Esophagus squamous epithelium (tissue), 5 donors: ENCODE measurements at regions not wholly inside any gene's neighbourhood (a gene's known extent, or its start where the extent isn't known, plus 50 kb on each side); places are given as distances from the start of the nearest gene placed in this dataset.

ENCODE experiments used
- DNase-seq: peaks from one replicate; lab custom pipeline; 2025; lab: John Stamatoyannopoulos, UW
- H3K27ac ChIP-seq, 4 donors: fragments of 200-600 bp; sonication (generic); one replicate each; pipeline ENCODE4 v1.5.1; 2016 to 2019; ENCODE audit warnings: mild to moderate bottlenecking in 1 of 4
- H3K27me3 ChIP-seq, 4 donors: fragments of 200-600 bp; sonication (generic); 1 replicate in 3 of 4; 2 replicates in 1 of 4; pipeline versions ENCODE4 v1.5.1 to v1.6.0; 2017 to 2021; ENCODE audit warnings: antibody characterized with exemption in 1 of 4
- H3K36me3 ChIP-seq, 3 donors: fragments of 200-600 bp; sonication (generic); one replicate each; pipeline ENCODE4 v1.5.1; 2016 to 2019
- H3K4me1 ChIP-seq, 3 donors: fragments of 200-600 bp; sonication (generic); one replicate each; pipeline ENCODE4 v1.5.1; 2017 to 2019
- H3K4me3 ChIP-seq, 4 donors: fragments of 200-600 bp; sonication (generic); 1 replicate in 3 of 4; 2 replicates in 1 of 4; pipeline ENCODE4 v1.5.1; 2016 to 2019; ENCODE audit warnings: mild to moderate bottlenecking in 2 of 4, moderate library complexity in 1 of 4
- H3K9me3 ChIP-seq, 3 donors: fragments of 200-600 bp; sonication (generic); one replicate each; pipeline ENCODE4 v1.5.1; 2016 to 2019
- CTCF ChIP-seq, 6 experiments: fragments of 450-650 bp in 4 of 6; fragments of 200-600 bp in 2 of 6; sonication (generic) in 2 of 6; IDR thresholded peaks; one replicate each; pipeline ENCODE4 v1.5.1; 2016 to 2019; ENCODE audit warnings: antibody characterized with exemption in 6 of 6, mild to moderate bottlenecking in 4 of 6, moderate library complexity in 4 of 6
- POLR2A ChIP-seq, 4 donors: fragments of 450-650 bp; IDR thresholded peaks; one replicate each; pipeline ENCODE4 v1.6.1; 2017; ENCODE audit warnings: antibody characterized with exemption in 4 of 4, mild to moderate bottlenecking in 4 of 4, moderate library complexity in 3 of 4
- WGBS, 2 donors: methylation state at CpG; one replicate each; pipeline ENCODE4 v1.1.5; 2018; 5-methylcytosine and 5-hydroxymethylcytosine counted together
- intact Hi-C: fragments of 100-400 bp; cut with DNase I; formaldehyde crosslinking; loops from one replicate; pipeline ENCODE4 v1.15.0; 2022
- donor health status: DM: yes; HTN: yes; CAD: no.

GRCh38 chr14:26709019-26709418 is 111.2 kb upstream of the NOVA1 start:
- no peaks in the 10 kb centered on the region for H3K27me3 ChIP-seq
- no peaks in the 10 kb centered on the region for H3K9me3 ChIP-seq
- no peak for DNase-seq
- no peaks in the 10 kb centered on the region for H3K36me3 ChIP-seq
- TF ChIP-seq POLR2A (IDR thresholded peaks at IDR 0.05) (no peak), CTCF (IDR thresholded peaks at IDR 0.05) (no peak)
- H3K27ac ChIP-seq: no peak overlapping the region
- no peak overlapping the region for H3K4me3 ChIP-seq
- H3K4me1 ChIP-seq: no peaks in the 10 kb centered on the region
- intact Hi-C loops: no loop called here

DNA sequence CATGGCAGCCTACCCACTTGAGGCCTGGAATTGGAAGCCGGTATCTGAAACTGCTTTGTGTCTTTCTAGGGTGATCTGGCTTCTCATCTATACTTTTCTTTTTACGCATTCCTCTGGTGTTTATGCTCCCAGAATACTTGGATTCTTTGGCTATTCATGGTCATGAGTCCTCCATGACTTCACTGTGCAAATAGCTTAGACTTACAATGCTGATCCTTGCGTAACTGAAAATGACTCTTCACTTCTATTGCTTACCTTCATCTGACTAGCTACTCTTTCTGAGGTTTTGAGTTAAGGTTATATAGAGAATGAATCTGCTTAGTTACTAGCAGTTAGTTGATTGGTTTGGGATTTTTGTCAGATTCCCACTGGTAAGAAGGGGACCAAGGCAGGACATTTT is 121.7 kb upstream of the NOVA1 start:
- intact Hi-C loops: no loop called here
- DNase-seq: no peak
- no peak for TF ChIP-seq POLR2A (IDR thresholded peaks at IDR 0.05)
- no peak for TF ChIP-seq CTCF (IDR thresholded peaks at IDR 0.05)

DNA sequence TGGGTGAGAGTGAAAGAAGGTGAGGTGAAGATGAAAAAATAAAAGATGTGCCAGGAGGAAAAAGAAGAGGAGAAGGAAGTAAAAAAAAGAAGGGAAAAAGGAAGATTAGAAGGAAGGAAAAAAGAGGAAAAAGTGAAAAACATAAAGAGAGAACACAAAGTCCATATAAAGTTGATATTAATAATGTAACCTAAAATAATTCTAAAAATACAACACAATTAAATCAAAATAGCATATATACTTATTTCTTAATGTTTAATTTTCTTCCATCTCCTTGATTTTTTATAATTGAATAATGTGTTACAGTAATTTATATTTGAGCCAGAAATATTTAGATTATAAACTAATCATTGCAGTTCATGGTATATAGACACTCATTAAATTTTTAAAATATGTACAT is 124.4 kb upstream of the NOVA1 start:
- DNase-seq: no peak
- intact Hi-C loops: no loop called here
- Histone ChIP-seq H3K4me3 (no peak overlapping the region), H3K36me3 (no peaks in the 10 kb centered on the region), H3K27me3 (no peaks in the 10 kb centered on the region), H3K27ac (no peak overlapping the region), H3K4me1 (no peaks in the 10 kb centered on the region), H3K9me3 (no peaks in the 10 kb centered on the region)
- no peak for TF ChIP-seq CTCF (IDR thresholded peaks at IDR 0.05)
- TF ChIP-seq POLR2A (IDR thresholded peaks at IDR 0.05): no peak

More for the DNA sequence above, 121.7 kb upstream of the NOVA1 start:
- Histone ChIP-seq H3K4me3 (no peak overlapping the region), H3K36me3 (no peaks in the 10 kb centered on the region), H3K27me3 (no peaks in the 10 kb centered on the region), H3K27ac (no peak overlapping the region), H3K4me1 (no peaks in the 10 kb centered on the region), H3K9me3 (no peaks in the 10 kb centered on the region)
- WGBS, 2 donors: 89 to 97% methylated on average over 3 of the region's 3 CpGs

GRCh38 chr14:26729851-26730250 is 132.0 kb upstream of the NOVA1 start:
- no peak for TF ChIP-seq CTCF (IDR thresholded peaks at IDR 0.05)
- no peak for TF ChIP-seq POLR2A (IDR thresholded peaks at IDR 0.05)
- Histone ChIP-seq H3K4me1 (no peaks in the 10 kb centered on the region), H3K9me3 (no peaks in the 10 kb centered on the region), H3K4me3 (no peak overlapping the region), H3K27me3 (no peaks in the 10 kb centered on the region), H3K27ac (no peak overlapping the region), H3K36me3 (no peaks in the 10 kb centered on the region)
- 49 to 59% methylated on average over 3 of the region's 3 CpGs for WGBS, 2 donors
- DNase-seq: no peak
- intact Hi-C loops: no loop called here

DNA sequence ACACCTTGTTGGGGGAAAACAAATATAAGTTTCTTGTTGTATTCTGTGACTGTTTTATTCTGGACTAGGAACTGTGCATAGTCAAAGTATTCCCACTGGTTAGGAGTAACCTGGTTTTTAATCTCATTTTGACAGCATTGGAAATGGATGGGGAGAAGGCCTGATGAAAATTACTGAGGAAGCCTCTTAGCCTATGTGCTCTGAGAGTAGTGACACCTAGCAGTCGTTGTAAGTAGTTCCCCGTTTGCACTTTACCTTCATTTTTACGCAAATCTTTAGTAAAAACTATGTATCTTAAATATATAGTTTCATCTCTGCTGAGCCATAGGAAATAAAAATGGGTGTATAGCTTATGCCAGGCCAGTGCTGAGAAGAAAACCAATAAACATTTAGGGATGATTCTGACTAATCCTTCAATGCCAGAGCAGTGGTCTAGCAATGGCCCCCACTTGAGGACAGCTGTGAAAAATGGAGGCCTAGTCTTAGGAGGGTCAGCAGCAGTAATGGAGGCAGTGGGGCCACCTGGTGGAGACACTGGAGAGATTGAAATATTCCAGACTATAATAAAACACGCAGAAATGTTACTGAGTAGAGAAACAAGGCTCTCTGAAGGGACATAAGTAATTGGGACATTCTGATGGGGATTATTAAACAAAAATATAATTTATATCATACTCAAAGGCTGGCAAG is 133.2 kb upstream of the NOVA1 start:
- Histone ChIP-seq H3K9me3 (no peaks in the 10 kb centered on the region), H3K4me1 (no peaks in the 10 kb centered on the region), H3K27me3 (no peaks in the 10 kb centered on the region), H3K4me3 (no peak overlapping the region), H3K36me3 (no peaks in the 10 kb centered on the region), H3K27ac (no peak overlapping the region)
- intact Hi-C loops: no loop called here
- DNase-seq: no peak
- TF ChIP-seq POLR2A (IDR thresholded peaks at IDR 0.05) (no peak), CTCF (IDR thresholded peaks at IDR 0.05) (peak in 2 of 6 experiments; percentile 19 to 39)
- 70 to 75% methylated on average over 4 of the region's 4 CpGs for WGBS, 2 donors
